SK-N-SH treated with all-trans-retinoic acid at 6 μM for 48 hours (cell line): ENCODE measurements at regions not wholly inside any gene's neighbourhood (a gene's known extent, or its start where the extent isn't known, plus 50 kb on each side); places are given as distances from the start of the nearest gene placed in this dataset.

ENCODE experiments used
- BACH2 ChIP-seq: fragments of 250-450 bp; sonication (Bioruptor Pico); IDR thresholded peaks from 2 replicates; pipeline ENCODE4 v1.9.0; 2021; ENCODE audit warnings: mild to moderate bottlenecking, borderline replicate concordance
- CREB5 ChIP-seq: fragments of 250-450 bp; sonication (Bioruptor Pico); IDR thresholded peaks from 2 replicates; pipeline ENCODE4 v1.5.1; 2020; ENCODE audit warnings: low read depth, mild to moderate bottlenecking, moderate library complexity
- GLIS3 ChIP-seq: fragments of 250-450 bp; sonication (Bioruptor Pico); IDR thresholded peaks from 2 replicates; pipeline ENCODE4 v1.5.0; 2020; ENCODE audit warnings: mild to moderate bottlenecking, moderate library complexity
- ISL1 ChIP-seq: fragments of 250-450 bp; sonication (Bioruptor Pico); IDR thresholded peaks from 2 replicates; pipeline ENCODE4 v2.1.2; 2022; ENCODE audit warnings: mild to moderate bottlenecking, moderate library complexity
- PATZ1 ChIP-seq: fragments of 250-450 bp; sonication (Bioruptor Pico); IDR thresholded peaks from 2 replicates; pipeline ENCODE4 v1.8.0; 2020; ENCODE audit warnings: mild to moderate bottlenecking, moderate library complexity, borderline replicate concordance
- POU6F1 ChIP-seq: fragments of 250-450 bp; sonication (Bioruptor Pico); IDR thresholded peaks from 2 replicates; pipeline ENCODE4 v1.8.0; 2021; ENCODE audit warnings: low read depth, mild to moderate bottlenecking, moderate library complexity, borderline replicate concordance
- PPARA ChIP-seq: fragments of 250-450 bp; sonication (Bioruptor Pico); IDR thresholded peaks from 2 replicates; pipeline ENCODE4 v1.5.0; 2020; ENCODE audit warnings: mild to moderate bottlenecking, borderline replicate concordance
- RARB ChIP-seq: fragments of 250-450 bp; sonication (Bioruptor Pico); IDR thresholded peaks from 2 replicates; pipeline ENCODE4 v1.8.0; 2021; ENCODE audit warnings: mild to moderate bottlenecking, moderate library complexity
- TSHZ2 ChIP-seq: fragments of 250-450 bp; sonication (Bioruptor Pico); IDR thresholded peaks from 2 replicates; pipeline ENCODE4 v1.5.0; 2020; ENCODE audit warnings: mild to moderate bottlenecking, moderate library complexity
- ZNF8 ChIP-seq: fragments of 450-650 bp; formaldehyde crosslinking; IDR thresholded peaks from 2 replicates; pipeline ENCODE4 v1.5.0; 2020; ENCODE audit warnings: mild to moderate bottlenecking, moderate library complexity

- TF ChIP-seq PPARA (CRISPR knock-in tag) (no peak), TSHZ2 (CRISPR knock-in tag) (no peak; the same call in 1 of the 2 replicates), CREB5 (no peak), PATZ1 (no peak), GLIS3 (CRISPR knock-in tag) (no peak), BACH2 (CRISPR knock-in tag) (no peak), RARB (CRISPR knock-in tag) (no peak), POU6F1 (CRISPR knock-in tag) (no peak), ZNF8 (CRISPR knock-in tag) (no peak), ISL1 (CRISPR knock-in tag) (no peak)
Observed at GRCh38 chr13:106400289-106400688, 135.2 kb downstream of the EFNB2 start.
